ENCODE measurements at regions not wholly inside any gene's neighbourhood (a gene's known extent, or its start where the extent isn't known, plus 50 kb on each side); places are given as distances from the start of the nearest gene placed in this dataset.

DNA sequence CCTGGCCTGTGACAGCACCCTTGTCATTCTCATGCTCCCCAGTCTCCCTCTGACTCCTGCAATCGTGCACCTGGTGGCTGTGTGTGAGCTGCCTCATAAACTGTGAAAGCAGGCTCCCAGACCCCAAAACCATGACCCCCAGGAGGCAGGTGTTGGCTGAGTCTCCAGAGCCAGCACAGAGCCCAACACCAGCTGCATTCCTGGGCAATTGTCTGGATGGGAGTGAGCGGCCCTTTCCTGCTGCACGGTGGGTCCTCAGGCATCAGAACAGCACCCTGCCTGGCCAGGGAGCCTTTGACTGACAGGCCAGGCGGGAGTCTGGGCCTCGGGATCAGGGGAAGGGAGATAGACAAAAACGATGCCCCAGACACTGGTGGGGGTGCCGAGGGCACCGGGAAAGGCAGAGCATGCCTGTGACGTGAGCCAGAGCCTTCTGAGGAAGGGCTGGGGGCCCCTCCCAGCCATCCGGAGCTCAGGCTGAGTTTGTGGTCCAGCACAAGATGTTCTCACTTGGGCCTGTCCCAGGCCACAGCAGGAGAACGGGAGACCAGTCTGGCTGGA lies 135.1 kb upstream of the GPC1 start:
- DNase-seq: no peak

DNA sequence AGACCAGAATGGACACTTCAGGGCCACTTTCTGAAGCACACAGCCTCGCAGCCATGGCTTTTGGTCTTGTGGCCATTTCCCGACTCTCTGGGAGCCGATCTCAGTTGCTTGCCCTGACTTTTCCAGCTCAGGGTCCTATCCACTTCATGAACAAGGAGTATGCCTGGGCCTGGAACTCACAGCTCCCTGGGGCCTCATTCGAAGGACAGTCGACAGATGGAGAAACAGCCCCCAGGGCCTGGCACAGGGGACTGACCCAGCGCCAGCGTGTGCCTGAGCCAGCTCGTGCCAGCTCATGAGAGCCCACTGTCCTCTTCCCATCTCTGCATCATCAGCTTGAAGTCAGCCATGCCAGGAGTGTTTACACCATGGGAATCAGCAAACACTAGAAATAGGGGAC lies 134.6 kb upstream of the GPC1 start:
- DNase-seq: no peak

DNA sequence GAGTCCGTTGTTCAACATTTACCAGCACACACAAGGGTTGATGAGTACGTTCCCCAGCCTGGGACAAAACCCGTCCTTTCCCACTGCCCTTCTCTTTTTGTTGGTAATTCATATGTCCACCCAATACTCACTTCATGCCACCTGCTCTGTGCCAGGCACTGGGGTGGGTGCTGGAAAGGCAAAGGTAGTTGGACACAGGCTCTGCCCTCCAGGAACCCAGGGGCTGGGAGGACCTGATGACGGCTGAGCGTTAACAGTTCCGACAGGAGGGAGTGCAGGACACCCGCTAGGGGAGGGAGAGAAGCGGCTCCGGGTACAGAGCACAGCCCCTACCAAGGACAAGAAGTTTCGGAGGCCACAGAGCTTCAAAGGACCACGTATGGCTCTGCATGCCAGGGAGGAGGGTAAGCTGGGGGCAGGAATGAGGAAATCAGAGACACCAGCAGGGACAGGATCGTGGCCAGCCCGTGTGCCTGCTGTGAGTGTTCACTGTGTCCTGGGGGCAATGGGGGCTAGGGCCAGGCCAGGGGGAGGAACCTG lies 134.1 kb upstream of the GPC1 start:
- no peak for DNase-seq

DNA sequence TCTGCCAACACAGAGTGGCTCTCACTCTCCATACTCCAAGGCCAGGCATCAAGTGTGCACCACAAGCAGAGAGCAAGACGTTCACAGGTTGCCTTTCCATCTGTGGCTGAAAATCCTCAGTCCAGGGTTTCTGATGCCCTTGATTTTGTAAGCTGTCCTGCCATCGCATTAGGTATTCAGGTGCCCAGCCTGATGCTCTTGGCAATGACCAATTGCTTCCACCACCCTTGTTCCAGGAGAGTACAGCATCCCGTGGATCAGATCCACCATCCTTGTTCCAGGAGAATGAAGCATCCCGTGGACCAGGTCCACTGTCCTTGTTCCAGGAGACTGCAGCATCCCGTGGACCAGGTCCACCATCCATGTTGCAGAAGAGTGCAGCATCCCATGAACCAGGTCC lies 133.4 kb upstream of the GPC1 start:
- DNase-seq: no peak

DNA sequence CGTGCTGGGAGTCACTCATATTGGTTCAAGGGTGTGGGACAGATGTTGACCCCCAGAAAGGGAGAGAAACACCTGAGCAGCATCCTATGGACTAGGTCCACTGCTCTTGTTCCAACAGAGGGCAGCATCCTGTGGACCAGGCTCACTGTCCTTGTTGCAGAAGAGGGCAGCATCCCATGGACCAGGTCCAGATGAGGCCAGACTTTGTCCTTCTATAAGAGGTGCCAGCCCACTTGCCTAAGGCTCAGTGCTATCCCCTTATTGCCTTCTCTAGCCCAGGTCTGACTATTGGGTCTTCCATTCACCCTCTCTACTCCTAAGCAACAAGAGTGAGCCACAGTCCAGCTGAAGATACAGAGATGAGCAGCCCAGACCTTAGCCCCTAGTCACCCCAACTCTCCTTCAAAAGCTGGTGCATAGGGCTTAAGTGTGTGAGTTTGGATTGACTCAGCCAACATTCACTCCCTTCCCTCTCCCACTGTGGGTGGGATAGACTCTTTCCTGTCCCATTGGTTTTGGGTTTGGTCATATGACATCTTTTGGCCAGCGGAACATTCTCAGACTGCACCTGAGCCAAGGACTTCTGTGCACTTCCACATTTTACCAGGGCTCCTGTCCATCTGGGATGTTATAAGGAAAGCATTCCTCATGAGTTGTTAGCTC lies 132.4 kb upstream of the GPC1 start:
- no peak for DNase-seq

DNA sequence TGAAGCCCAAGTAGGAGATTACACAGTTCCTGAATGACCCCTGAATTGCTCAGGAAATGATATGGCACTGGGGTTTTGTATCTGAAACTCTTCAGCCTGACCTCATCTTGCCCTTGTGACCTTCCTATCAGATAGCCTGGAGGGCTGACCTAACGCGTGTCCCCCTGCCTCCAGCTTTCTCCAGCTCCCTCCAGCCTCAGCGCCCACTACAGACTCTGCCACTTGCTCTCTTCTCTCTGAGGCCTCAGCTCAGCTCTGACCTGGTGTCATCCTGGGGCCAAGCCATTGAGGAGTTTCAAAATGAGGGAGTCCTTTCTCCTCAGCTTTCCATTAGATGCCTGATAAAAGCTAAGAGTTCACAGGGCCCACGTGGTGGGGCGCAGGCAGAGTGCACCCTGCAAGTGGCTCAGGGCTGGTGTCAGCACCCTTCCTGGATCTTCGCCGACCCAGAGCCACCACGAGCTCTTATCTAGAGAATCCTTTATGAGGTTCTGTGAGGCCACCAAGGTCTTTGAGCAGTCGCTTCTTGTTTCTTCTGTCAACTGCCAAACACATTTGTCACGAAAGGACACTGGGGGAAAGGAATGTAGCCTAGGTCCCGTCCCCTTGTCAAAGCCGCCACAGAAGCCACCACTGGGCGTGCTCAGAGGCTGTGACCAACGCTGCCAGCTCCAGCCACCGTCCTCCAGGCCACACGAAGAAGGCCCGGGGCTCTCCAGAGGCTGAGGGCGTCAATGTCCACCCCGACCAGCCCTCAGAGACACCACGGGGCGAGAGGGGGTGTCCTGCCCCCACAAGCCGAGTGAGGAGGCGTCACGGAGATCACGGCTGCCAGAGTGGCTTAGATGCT lies 131.3 kb upstream of the GPC1 start:
- no peak for DNase-seq

DNA sequence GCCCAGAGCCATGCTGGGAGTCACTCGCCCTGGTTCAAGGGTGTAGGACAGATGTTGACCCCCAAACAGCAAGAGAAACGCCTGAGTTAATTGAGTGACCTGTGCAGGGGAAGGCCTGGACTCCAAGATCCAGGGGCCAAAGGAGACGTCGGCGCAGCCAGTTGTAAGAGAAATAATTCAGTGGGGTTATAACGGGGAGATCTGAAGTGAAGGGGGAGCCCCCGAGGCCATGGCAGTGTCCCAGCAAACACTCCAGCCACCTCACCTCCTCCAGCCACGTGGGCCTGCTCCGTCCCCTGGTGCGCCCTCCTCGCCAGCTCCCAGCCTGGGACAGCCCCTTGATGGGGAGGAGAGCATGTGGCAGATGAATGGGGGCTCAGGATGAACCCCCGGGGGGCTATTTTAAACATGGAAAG lies 130.7 kb upstream of the GPC1 start:
- DNase-seq: no peak

DNA sequence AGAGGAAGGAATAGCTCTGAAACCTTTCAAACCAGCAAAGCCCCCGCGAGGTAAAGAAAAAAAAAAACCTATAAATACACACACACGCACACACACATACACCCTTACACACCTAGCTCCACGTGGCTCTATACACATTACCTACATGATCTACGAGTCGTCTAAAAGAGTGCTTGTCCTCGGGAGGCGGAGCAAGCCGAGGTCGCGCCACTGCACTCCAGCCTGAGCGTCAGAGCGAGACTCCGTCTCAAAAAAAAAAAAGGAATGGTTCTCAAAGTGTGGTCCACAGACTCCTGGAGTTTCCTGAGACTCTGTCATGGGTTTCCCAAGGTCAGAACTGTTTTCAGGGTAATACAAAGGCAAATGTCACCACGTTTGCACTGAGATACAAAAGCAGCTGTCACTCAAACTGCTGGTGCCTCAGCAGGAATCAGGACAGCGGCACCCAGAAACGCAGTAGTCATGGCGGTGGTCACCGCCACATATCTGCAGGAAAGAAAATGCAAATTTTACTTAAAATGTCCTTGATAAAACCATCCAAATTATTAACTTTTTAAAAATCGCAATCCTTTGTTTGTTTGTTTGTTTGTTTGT lies 130.0 kb upstream of the GPC1 start:
- no peak for DNase-seq

DNA sequence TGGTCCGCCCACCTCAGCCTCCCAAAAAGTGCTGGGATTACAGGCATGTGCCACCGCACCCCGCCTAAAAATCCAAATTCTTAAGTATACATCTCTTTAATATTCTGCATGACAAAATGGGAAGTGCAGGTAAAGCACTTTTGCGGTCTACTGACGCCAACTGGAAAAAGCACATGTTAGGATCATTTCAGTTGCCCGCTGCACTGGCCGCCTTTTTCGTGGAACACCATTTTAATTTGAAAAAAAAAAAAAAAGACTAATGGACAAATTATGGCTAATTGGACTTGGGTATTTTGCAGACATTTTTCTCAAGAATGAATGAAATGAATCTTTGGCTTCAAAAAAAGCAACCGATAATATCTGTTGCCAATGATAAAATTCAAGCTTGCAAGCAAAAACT lies 129.3 kb upstream of the GPC1 start:
- no peak for DNase-seq

DNA sequence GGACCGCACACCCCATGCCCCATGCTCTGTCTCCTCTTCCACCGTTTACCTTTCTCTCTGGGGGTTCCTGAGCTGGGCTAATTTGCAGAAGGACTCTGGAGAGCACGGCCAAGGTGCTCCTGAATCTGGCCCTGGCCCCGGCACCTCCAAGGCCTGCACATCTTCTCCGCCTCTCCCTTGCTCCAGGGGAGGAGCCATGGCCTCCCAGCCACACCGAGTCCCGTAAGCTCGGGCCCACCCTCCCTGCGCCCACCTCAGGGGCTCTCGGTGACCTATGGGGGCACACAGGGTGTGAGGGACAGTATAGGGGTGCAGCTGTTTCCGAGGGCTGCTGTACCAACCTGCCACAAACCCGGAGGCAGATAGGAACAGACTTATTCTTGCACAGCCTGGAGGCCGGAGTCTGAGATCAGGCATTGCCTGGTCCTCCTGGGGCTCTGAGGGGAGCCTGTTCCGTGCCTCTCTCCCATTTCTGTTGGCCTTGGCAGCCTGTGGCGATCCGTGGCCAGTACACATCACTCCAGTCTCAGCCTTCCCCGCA lies 127.3 kb upstream of the GPC1 start:
- DNase-seq: no peak

DNA sequence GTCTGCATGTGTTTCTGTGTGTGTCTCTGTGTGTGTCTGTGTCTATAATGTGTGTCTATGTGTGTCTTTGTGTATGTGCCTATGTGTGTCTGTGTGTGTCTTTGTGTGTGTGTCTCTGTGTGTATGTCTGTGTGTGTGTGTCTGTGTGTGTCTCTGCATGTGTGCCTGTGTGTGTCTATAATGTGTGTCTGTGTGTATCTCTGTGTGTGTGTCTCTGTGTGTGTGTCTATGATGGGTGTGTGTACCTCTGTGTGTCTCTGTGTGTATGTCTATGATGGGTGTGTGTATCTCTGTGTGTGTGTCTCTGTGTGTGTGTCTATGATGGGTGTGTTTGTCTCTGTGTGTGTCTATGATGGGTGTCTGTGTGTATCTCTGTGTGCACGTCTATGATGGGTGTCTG lies 126.2 kb upstream of the GPC1 start:
- no peak for DNase-seq

DNA sequence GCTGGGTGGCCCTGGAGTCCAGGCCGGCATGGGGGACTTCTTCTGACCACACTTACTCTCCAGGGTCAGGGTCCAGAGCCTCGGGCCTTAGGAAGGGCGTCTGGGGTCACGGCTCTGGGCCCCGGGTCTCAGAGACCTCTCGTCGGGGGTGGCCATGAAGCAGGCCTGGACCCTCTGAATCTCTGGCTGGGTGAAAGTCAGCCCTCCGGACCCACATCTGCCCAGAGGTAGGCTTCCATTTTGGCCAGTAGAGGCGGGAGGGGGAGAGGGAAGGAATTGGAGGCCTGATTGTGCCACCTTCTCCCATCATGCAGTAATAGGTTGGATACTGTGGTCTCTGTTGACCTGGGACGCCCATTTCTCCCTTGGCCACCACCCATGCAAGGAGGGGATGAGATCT lies 125.3 kb upstream of the GPC1 start:
- no peak for DNase-seq

DNA sequence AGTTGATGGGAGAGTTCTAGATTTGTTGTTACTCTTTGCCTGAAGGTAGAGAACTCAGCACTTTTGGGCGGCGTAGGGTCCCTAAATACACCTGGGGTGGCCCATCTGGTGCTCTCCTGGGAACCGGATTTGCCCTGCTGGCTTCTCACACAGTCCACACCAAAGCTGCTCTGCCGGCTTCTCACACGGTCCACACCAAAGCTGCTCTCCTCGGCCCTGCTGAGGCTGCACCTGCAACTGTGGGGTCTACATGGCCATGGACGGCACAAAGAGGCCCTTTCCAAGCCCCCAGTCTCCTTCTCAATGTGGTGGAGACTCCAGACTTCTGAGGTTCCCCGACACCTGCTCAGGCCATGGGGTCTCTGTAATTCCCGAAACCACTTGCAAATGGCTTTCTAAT lies 124.8 kb upstream of the GPC1 start:
- no peak for DNase-seq

DNA sequence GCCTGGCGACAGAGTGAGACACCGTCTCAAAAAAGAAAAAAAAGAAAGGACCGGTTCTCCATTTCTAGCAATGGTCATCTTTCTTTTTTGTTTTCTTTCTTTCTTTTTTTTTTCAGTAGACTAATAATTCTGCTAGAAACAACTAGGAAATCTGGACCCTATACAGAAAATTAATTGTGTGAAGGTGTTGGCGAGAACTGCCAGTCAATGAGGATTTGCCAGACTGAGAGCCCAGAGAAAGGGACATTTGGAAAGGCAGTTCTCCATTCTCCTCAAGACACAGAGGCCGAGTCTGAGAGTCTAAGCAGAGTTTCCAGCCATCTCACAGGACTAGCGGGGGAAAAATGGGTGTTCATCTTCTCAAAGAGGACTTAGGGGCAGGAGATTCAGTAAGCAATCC lies 123.6 kb upstream of the GPC1 start:
- no peak for DNase-seq

DNA sequence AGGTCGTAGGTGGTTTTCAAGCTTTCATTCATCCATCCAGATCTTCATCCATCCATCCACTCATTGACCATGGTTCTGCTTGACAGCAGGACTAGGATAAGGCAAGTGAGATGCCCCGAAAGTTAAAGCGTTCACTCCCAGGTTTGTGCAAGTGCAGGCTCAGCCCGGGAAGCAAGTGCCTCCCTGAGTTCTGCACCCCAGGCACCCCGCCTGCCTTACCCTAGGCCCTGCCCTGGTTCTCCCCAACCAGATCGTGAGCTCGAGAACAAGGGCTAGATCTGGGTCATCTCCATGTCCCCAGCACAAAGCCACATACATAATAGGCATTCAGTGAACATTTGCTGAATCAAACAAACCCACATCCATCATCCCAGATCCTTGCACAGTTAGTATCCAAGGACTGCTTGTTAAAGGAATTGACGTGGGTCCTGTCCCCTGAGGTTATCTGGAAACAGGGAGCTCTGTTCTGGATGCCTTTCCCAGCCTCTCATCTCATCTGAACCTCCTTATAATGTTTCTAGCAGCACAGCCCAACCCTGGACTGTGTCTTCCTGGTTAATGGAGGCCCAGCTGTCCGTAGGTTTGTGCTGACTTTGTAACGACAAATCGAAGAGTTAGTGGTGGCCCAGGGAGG lies 116.1 kb upstream of the GPC1 start:
- no peak for DNase-seq

DNA sequence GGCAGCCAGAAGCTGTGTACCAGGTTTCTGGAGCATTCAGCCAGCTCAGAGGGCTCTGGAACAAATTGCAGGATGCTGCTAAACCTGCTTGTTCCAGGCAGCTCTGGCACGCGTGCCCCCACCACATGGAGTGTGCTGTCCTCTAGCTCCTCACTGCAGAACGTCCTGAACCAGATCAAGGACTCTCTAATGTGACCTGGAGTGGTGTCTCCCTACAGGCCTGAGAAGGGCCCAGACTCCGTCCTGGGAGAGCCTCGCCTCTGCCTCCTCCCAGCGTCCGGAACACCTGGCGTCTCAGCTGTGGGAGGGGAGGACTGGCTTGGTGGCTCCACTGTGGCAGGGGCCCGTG lies 115.6 kb upstream of the GPC1 start:
- DNase-seq: no peak

DNA sequence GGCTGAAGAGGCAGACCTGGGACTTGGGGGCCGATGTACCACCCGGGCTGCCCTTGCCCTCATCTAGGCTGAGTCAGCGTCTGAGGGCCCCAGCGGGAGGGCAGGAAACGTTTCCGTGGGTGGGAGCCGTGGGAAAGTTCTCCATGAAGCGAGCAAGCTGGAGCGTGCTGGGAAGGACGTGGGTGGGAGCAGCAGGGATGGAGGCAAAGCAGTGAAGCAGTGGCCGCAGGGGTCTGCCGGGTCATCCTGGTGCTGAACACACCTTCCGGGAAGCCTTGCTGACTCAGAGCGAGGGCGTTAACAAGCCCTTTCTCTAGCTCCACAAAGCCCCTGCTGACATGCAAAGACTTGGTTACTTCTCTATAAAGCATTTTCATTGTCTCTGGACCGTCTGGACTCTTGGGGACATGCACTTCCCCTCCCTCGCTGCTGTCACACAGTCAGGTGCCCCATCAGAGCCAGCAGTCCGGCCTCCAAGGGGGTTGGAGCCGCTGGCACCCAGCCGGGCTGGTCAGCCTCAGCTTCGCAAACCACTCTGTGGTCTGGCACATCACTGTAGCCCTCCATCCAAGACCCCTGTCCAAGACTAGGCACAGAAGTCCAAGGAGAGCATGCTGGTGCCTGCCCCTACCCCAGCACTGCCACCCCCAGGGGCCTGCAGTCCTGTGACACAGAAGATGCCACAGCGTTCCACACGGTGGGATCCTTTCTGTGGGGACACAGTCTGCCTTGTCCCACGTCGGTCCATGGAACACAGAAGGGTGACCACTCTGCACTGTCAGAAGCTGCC lies 115.1 kb upstream of the GPC1 start:
- no peak for DNase-seq

DNA sequence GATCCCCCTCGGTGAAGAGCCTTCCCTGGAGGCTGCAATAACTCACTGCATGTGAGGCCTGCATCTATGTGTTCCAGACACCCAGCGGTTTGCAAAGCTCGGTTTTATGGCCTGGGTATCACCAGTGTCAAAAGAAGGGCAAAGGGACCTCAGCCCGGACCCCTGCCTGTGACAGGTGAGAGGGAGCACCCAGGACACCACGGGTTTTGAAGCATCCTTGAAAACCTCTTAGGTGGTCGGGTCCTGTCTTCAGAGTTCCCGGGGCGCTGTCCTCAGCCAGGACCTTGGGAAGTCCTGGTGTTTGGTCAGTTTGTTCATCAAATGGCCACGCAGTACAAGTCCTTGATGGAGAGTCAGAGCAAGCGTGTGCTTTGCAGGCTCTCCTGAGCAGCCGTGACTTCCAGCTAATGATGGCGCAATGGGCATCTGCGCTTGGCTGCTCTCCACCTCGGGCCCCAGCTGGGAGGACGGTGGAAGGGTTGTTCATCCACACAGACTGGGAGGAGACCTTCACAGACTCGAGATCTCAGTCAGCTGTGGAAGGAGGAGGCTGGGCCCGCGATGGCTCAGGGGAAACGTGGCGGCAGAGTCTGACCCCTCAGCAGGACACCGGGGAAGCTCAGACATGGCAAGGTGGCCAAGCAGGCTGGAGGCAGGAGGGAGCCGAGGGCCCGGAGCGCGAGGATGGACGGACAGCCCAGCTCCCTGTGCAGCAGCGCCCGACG lies 113.1 kb upstream of the GPC1 start:
- no peak for DNase-seq

DNA sequence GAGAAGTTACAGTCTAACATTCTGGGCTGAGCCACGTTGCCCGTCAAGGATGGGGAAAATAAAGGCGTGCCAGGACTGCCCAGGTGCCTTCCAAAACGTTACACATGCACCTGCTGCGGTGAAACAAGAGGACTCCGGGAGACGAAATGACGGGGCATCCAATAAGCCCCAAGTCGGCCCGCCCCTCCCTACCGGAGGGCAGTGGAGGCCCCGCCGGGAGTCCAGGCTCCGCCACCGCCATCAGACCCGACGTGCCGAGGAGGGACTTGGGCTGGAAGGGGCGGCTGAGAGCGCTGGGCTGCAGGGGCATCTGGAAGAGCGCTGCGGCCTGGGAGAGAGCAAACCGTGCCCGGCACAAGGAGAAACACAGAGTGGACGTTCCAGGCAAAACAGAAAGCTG lies 112.5 kb upstream of the GPC1 start:
- DNase-seq: no peak

DNA sequence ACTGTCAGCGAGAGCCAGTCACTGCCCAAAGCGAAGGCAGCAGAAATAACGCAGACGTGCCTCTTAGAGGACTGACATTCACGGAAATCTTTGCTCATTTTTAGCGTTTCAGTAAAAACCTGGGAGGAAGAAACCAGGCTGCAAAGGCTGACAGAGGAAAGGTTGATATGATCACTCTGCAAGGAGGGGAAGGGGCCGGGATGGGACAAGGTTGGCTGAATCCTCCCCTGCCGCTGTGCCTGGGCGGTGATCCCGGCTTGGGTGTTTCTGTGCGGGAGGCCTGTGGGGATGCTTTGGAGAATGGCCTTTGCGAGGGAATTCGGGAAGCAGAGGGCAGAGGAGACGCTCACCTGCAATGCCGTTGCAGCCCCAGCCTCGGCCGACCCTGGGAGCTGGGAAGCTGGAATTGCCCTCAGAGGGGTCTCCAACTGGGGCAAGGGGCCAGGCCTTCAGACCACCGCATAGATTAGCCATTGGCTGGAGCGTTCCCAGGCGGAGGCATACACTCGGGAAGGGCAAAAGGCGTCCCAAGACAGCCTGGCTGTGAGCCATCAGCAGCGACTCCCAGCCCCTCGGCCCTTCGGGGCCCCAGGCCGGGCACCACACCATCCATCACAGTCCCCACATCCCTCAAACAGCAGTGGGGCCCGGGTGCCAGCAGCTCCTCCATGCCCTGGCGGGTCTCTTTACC lies 111.7 kb upstream of the GPC1 start:
- no peak for DNase-seq

All from NCI-H2029 (cell line).